Retinal pigment epithelial cell (primary cell): ENCODE measurements at regions not wholly inside any gene's neighbourhood (a gene's known extent, or its start where the extent isn't known, plus 50 kb on each side); places are given as distances from the start of the nearest gene placed in this dataset.

Experiments
- DNase-seq: peaks from one replicate; pipeline ENCODE4 v3.0.0-alpha.2; 2010; ENCODE audit warnings: low read depth
- H3K4me3 ChIP-seq: 2 replicates; pipeline ENCODE4 v1.5.1; 2011; ENCODE audit warnings: mild to moderate bottlenecking, low read length, control low read depth, moderate library complexity
- CTCF ChIP-seq: conservative IDR thresholded peaks from 2 replicates; pipeline ENCODE4 v1.5.1; 2011; ENCODE audit warnings: low read depth, low read length, control low read depth, inconsistent platforms

- TF ChIP-seq CTCF = no peak
- DNase-seq = no peak
- no peak overlapping the region for H3K4me3 ChIP-seq
These were observed 60.1 kb upstream of the ELOVL5 start for GRCh38 chr6:53408826-53409225.

- TF ChIP-seq CTCF = no peak
- no peak overlapping the region for H3K4me3 ChIP-seq
- DNase-seq = no peak
These were observed 50.2 kb upstream of the ELOVL5 start for GRCh38 chr6:53399027-53399344.

- TF ChIP-seq CTCF = no peak
- H3K4me3 ChIP-seq = no peak overlapping the region
- DNase-seq = no peak
These were observed 49.7 kb upstream of the ELOVL5 start for GRCh38 chr6:53398247-53399026.
